GM12878 (cell line): ENCODE measurements at regions not wholly inside any gene's neighbourhood (a gene's known extent, or its start where the extent isn't known, plus 50 kb on each side); places are given as distances from the start of the nearest gene placed in this dataset.

Source experiments
- ATAC-seq: fragments of 200-7000 bp; cut with Tn5 transposase; 3 replicates; pipeline ENCODE4 v1.9.1; 2020; ENCODE audit warnings: mild to moderate bottlenecking, moderate library complexity
- BruUV-seq: library from RNA; stranded (reverse); fragments of 400-500 nt; replicated peaks from 2 replicates; lab custom pipeline; 2021; lab: Mats Ljungman, UMichigan
- CTCF ChIA-PET: fragments of 300-600 bp; sonication (Branson Sonifier 250); formaldehyde crosslinking; extraction: SDS; loops from one replicate; lab custom pipeline; 2021; ENCODE audit warnings: inconsistent platforms; lab: Yijun Ruan, JAX
- POLR2A ChIA-PET: fragments of 350-600 bp; formaldehyde crosslinking; extraction: SDS; loops from one replicate; lab custom pipeline; 2021; ENCODE audit warnings: inconsistent platforms; lab: Charles Lee
- RAD21 ChIA-PET: fragments of 300-600 bp; sonication (Branson Sonifier 250); formaldehyde crosslinking; loops from one replicate; lab custom pipeline; 2023; ENCODE audit warnings: antibody characterized with exemption; ENCODE audit not compliant: unreplicated experiment; lab: Charles Lee
- SMC1A ChIA-PET: fragments of 300-600 bp; sonication (Branson Sonifier 250); formaldehyde crosslinking; loops from one replicate; lab custom pipeline; 2023; ENCODE audit not compliant: unreplicated experiment, uncharacterized antibody; lab: Charles Lee
- DNase-seq: peaks from one replicate; pipeline ENCODE4 v3.0.0-alpha.2; 2011; ENCODE audit warnings: low read depth, low spot score
- FAIRE-seq: peaks from 3 replicates; lab custom pipeline; 2011; peaks lifted over from hg19 to GRCh38; lab: Jason Lieb, UNC
- H2AFZ ChIP-seq: 2 replicates; pipeline ENCODE4 v1.6.0; 2011; ENCODE audit warnings: low read depth, low read length, control low read depth; ENCODE audit not compliant: control insufficient read depth
- H3K27ac ChIP-seq: 2 replicates; pipeline ENCODE4 v1.5.1; 2011; ENCODE audit warnings: control low read depth; ENCODE audit not compliant: control insufficient read depth, insufficient read depth
- H3K27me3 ChIP-seq, 2 experiments: replicated peaks in 1 of 2; 2 replicates each; pipeline versions ENCODE4 v1.6.0 to v1.6.1; 2011; ENCODE audit warnings: low read length in 1 of 2; ENCODE audit not compliant: control insufficient read depth in 2 of 2, insufficient read depth in 2 of 2
- H3K36me3 ChIP-seq, 2 experiments: 2 replicates each; pipeline ENCODE4 v1.5.1; 2011; ENCODE audit warnings: low read length in 1 of 2; ENCODE audit not compliant: control insufficient read depth in 2 of 2, insufficient read depth in 2 of 2
- H3K4me1 ChIP-seq: 2 replicates; pipeline ENCODE4 v1.6.1; 2011; ENCODE audit warnings: mild to moderate bottlenecking, low read length, moderate library complexity, mixed read lengths; ENCODE audit not compliant: control insufficient read depth, insufficient read depth
- H3K4me2 ChIP-seq: 2 replicates; pipeline ENCODE4 v1.6.0; 2011; ENCODE audit warnings: control low read depth; ENCODE audit not compliant: control insufficient read depth, insufficient read depth
- H3K4me3 ChIP-seq: fragments of 200-600 bp; sonication (generic); 2 replicates; pipeline ENCODE4 v1.5.1; 2016
- H3K79me2 ChIP-seq: 2 replicates; pipeline ENCODE4 v1.6.0; 2011; ENCODE audit warnings: low read length; ENCODE audit not compliant: control insufficient read depth, insufficient read depth
- H3K9ac ChIP-seq: 2 replicates; pipeline ENCODE4 v1.8.0; 2011; ENCODE audit warnings: low read length, control low read depth, mixed read lengths; ENCODE audit not compliant: control insufficient read depth, insufficient read depth
- H3K9me3 ChIP-seq: replicated peaks from 3 replicates; pipeline ENCODE4 v1.5.1; 2011; ENCODE audit warnings: mild to moderate bottlenecking, low read length; ENCODE audit not compliant: control insufficient read depth, insufficient read depth
- H4K20me1 ChIP-seq: 2 replicates; pipeline ENCODE4 v1.6.0; 2011; ENCODE audit not compliant: control insufficient read depth, insufficient read depth
- BCL11A ChIP-seq: IDR thresholded peaks from 2 replicates; pipeline ENCODE4 v1.6.1; 2011; ENCODE audit warnings: low read depth, low read length
- BRCA1 ChIP-seq: IDR thresholded peaks from 2 replicates; pipeline ENCODE4 v1.6.1; 2011; ENCODE audit warnings: low read depth, low read length, improper control_type of control experiment
- CHD1 ChIP-seq: IDR thresholded peaks from 2 replicates; pipeline ENCODE4 v1.6.1; 2012; ENCODE audit warnings: low read depth, low read length, improper control_type of control experiment
- E2F8 ChIP-seq: fragments of 450-650 bp; IDR thresholded peaks from 2 replicates; pipeline ENCODE4 v1.6.1; 2018; ENCODE audit warnings: mild to moderate bottlenecking, low read depth, moderate library complexity; ENCODE audit not compliant: partially characterized antibody
- IKZF2 ChIP-seq, 2 experiments: fragments of 450-650 bp; IDR thresholded peaks; 2 replicates each; pipeline ENCODE4 v1.6.1; 2017; ENCODE audit warnings: mild to moderate bottlenecking in 2 of 2, moderate library complexity in 2 of 2
- MEF2A ChIP-seq: IDR thresholded peaks from 2 replicates; pipeline ENCODE4 v1.6.1; 2011; ENCODE audit warnings: low read depth, mild to moderate bottlenecking, low read length, moderate library complexity; ENCODE audit not compliant: insufficient read depth
- MEF2B ChIP-seq: fragments of 450-650 bp; IDR thresholded peaks from 2 replicates; pipeline ENCODE4 v1.6.1; 2018; ENCODE audit warnings: mild to moderate bottlenecking, moderate library complexity; ENCODE audit not compliant: partially characterized antibody, poor library complexity, severe bottlenecking
- NR2F1 ChIP-seq: fragments of 450-650 bp; conservative IDR thresholded peaks from 2 replicates; pipeline ENCODE4 v1.6.1; 2017; ENCODE audit warnings: mild to moderate bottlenecking
- PML ChIP-seq: IDR thresholded peaks from 2 replicates; pipeline ENCODE4 v1.6.1; 2012; ENCODE audit warnings: low read length, inconsistent platforms
- RUNX3 ChIP-seq: IDR thresholded peaks from 2 replicates; pipeline ENCODE4 v1.6.1; 2012; ENCODE audit warnings: low read length, inconsistent platforms
- YBX1 ChIP-seq: fragments of 450-650 bp; IDR thresholded peaks from 2 replicates; pipeline ENCODE4 v1.6.1; 2016; ENCODE audit warnings: antibody characterized with exemption
- ZBTB11 ChIP-seq: fragments of 450-650 bp; formaldehyde crosslinking; IDR thresholded peaks from 2 replicates; pipeline ENCODE4 v1.5.0; 2022; ENCODE audit warnings: mild to moderate bottlenecking, missing genetic modification characterization
- ZBTB33 ChIP-seq: fragments of 450-650 bp; IDR thresholded peaks from 2 replicates; pipeline ENCODE4 v1.6.1; 2017; ENCODE audit warnings: mild to moderate bottlenecking
- ZNF217 ChIP-seq: fragments of 450-650 bp; IDR thresholded peaks from 2 replicates; pipeline ENCODE4 v1.6.1; 2017; ENCODE audit warnings: antibody characterized with exemption, mild to moderate bottlenecking
- WGBS: methylation state at CpG from one replicate; pipeline ENCODE4 v1.1.6; 2016; ENCODE audit warnings: low lambda C conversion rate; ENCODE audit not compliant: insufficient replicate concordance, insufficient coverage; ENCODE audit errors: missing lambda C conversion rate; 5-methylcytosine and 5-hydroxymethylcytosine counted together
- in situ Hi-C: fragments of 300-500 bp; cut with MboI; formaldehyde crosslinking; loops from 9 replicates; pipeline ENCODE4 v1.14.3; 2018; ENCODE audit warnings: mixed read lengths
- intact Hi-C: fragments of 100-400 bp; cut with micrococcal nuclease; formaldehyde crosslinking; loops from one replicate; pipeline ENCODE4 v1.14.2; 2022; ENCODE audit not compliant: unreplicated experiment
- TF ChIP-seq, protein P1 (sequence below): fragments of 450-650 bp; IDR thresholded peaks from 2 replicates; pipeline ENCODE4 v1.6.1; 2018; ENCODE audit warnings: borderline replicate concordance, mild to moderate bottlenecking; ENCODE audit not compliant: partially characterized antibody

DNA sequence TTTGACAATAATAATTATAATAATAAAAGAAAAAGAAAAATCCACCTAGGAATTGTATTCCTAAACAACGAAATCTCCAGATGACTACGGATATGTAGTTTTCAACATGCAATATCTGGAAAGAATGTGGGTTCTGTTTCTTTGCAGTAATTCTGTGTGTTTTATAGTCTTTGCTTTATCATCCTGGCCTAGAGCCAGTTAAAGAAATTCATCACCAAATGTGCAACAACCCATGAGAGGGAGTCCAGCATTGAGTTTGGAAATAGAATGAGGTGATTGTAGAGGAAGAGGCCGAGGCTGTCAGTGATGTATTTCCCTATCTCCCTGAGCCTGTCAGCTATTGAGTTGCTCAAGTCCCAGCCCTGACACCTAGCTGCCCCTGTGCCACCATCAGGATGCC, 200.5 kb upstream of the DCN start:
- SMC1A ChIA-PET = interaction anchor here (0.7 to 3.3 kb wide), 16 partner anchors 8 to 1401 kb away, joined by 3 to 38 read pairs (median 6); no protein-coding TSS in a partner anchor
- TF ChIP-seq, protein P1, sequence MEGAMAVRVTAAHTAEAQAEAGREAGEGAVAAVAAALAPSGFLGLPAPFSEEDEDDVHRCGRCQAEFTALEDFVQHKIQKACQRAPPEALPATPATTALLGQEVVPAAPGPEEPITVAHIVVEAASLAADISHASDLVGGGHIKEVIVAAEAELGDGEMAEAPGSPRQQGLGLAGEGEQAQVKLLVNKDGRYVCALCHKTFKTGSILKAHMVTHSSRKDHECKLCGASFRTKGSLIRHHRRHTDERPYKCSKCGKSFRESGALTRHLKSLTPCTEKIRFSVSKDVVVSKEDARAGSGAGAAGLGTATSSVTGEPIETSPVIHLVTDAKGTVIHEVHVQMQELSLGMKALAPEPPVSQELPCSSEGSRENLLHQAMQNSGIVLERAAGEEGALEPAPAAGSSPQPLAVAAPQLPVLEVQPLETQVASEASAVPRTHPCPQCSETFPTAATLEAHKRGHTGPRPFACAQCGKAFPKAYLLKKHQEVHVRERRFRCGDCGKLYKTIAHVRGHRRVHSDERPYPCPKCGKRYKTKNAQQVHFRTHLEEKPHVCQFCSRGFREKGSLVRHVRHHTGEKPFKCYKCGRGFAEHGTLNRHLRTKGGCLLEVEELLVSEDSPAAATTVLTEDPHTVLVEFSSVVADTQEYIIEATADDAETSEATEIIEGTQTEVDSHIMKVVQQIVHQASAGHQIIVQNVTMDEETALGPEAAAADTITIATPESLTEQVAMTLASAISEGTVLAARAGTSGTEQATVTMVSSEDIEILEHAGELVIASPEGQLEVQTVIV = no peak
- no peak for TF ChIP-seq YBX1
- TF ChIP-seq PML = no peak
- TF ChIP-seq ZNF217 = no peak
- no peak for TF ChIP-seq E2F8
- no peak for TF ChIP-seq BRCA1
- TF ChIP-seq BCL11A = no peak
- TF ChIP-seq MEF2A = no peak
- TF ChIP-seq MEF2B = no peak
- TF ChIP-seq NR2F1 = no peak
- TF ChIP-seq ZBTB33 = no peak
- TF ChIP-seq RUNX3 = no peak
- TF ChIP-seq CHD1 = no peak
- no peak for TF ChIP-seq IKZF2 (IDR thresholded peaks at IDR 0.05)
- no peak for TF ChIP-seq ZBTB11

More for the DNA sequence above, 200.5 kb upstream of the DCN start:
- H3K79me2 ChIP-seq = no peaks in the 10 kb centered on the region
- 48% methylated on average over 3 of the region's 3 CpGs for WGBS
- FAIRE-seq = no peak
- H3K4me2 ChIP-seq = no peak overlapping the region
- no peaks in the 10 kb centered on the region for H3K9me3 ChIP-seq
- no TSS peak for BruUV-seq
- H2AFZ ChIP-seq = no peak overlapping the region
- no peak overlapping the region for H3K27ac ChIP-seq
- POLR2A ChIA-PET = no interaction called here
- CTCF ChIA-PET = interaction anchor here (0.6 to 3.4 kb wide), 24 partner anchors 7 to 1401 kb away, joined by 3 to 44 read pairs (median 5); no protein-coding TSS in a partner anchor
- DNase-seq = no peak
- peaks cover 3% of the 10 kb centered on the region; the same call in 1 of the 2 replicates for H3K4me1 ChIP-seq
- H3K36me3 ChIP-seq = no peaks in the 10 kb centered on the region
- no peaks in the 10 kb centered on the region for H3K27me3 ChIP-seq
- no peaks in the 10 kb centered on the region for H4K20me1 ChIP-seq
- in situ Hi-C loops = no loop called here
- RAD21 ChIA-PET = interaction anchor here (0.8 to 2.5 kb wide), 8 partner anchors 40 to 1272 kb away, joined by 3 to 41 read pairs (median 6); no protein-coding TSS in a partner anchor
- no peak overlapping the region for H3K9ac ChIP-seq
- H3K4me3 ChIP-seq = no peak overlapping the region
- intact Hi-C loops = loop anchor here (2.0 to 10.0 kb wide), 5 partner anchors 194 to 1382 kb away; no protein-coding TSS in a partner anchor
- ATAC-seq = no peak
